HG03060 (cell line): ENCODE measurements at regions not wholly inside any gene's neighbourhood (a gene's known extent, or its start where the extent isn't known, plus 50 kb on each side); places are given as distances from the start of the nearest gene placed in this dataset.
"Not testable (repeated sequence)": the region's sequence is repeated elsewhere in the genome, so short reads cannot be mapped to it uniquely, and the experiment has no call there.

ENCODE experiments used
- ATAC-seq: cut with Tn5 transposase; IDR thresholded peaks from one replicate; pipeline ENCODE4 v1.9.1; 2021; ENCODE audit warnings: low read depth, moderate number of reproducible peaks; ENCODE audit not compliant: unreplicated experiment

DNA sequence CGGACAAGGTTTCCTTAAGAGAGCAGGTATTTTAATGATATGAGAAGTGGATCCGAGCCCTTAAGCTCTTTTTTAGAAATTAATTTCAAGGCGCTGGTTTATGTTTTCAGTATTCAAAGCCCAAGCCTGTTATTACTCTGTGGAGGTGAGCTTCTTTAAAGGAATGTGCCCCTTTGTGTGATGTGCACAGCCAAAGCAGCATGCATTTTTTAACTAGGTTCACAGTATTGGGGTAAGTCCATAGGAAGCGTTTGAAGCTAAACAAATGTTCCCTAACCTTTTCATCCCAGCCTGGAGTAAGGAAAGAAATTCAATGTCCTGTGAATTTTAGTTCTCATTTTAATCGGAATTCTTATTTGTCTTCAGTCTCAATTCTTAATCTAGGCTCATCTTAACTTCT lies 217.5 kb downstream of the KCTD12 start:
- no peak for ATAC-seq

DNA sequence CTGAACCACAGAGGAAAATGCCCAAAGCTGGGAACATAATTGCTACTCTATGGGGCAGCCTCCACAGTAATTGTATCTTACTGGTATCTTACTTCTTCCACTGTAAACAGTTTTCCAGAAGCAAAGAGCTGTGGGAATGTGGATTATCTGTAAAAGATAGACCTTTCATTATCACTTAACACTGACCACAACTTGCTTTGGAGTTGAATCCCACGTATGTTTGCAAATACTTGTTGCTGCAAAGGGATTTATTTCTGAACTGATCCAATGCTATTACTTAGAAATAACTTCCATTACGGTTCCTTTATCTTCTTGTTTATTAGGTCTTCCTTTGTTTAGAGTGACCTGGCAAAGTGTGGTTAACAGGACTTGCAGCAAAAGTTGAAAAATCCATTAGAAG lies 218.1 kb downstream of the KCTD12 start:
- no peak for ATAC-seq

- ATAC-seq = no peak
These were observed 218.7 kb downstream of the KCTD12 start for GRCh38 chr13:76667551-76667950.

- no peak for ATAC-seq
These were observed 222.4 kb downstream of the KCTD12 start for GRCh38 chr13:76663592-76664335.

DNA sequence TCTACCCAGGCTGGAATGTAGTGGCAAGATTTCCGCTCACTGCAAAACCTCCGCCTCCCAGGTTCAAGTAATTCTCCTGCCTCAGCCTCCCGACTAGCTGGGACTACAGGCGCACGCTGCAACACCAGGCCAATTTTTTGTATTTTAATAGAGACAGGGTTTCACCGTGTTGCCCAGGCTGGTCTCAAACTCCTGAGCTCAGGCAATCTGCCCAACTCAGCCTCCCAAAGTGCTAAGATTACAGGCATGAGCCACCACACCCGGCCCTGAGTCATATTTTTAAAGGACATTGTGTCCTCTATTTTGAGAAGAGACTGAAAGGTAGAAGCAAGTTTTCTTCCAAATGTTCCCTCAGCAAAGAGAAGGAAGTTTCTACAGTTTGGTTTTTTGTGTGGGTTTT lies 227.1 kb downstream of the KCTD12 start:
- not testable (repeated sequence) for ATAC-seq

- ATAC-seq = no peak
These were observed 229.7 kb downstream of the KCTD12 start for GRCh38 chr13:76656500-76656899.

- no peak for ATAC-seq
These were observed 230.1 kb downstream of the KCTD12 start for GRCh38 chr13:76656056-76656455.

GRCh38 chr13:76654263-76654662 lies 231.9 kb downstream of the KCTD12 start:
- ATAC-seq = no peak

DNA sequence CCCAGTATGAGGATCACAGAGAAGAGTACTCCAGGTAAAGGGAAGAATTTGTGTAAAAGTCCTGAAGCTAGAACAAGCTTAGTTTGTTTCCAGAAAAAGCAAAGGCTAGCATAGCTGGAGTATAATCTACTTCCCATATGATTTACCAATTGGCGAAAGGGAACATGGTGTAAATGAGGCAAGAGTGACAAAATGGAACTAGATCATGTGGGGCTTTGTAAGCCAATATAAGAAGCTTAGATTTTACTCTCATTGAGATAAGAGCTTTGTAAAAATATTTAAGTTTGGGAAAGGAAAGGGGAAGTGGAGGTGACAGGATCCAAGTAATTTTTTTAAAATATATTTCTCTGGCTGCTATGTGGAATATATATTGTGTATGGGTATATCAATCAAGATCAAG lies 234.9 kb downstream of the KCTD12 start:
- ATAC-seq = no peak

DNA sequence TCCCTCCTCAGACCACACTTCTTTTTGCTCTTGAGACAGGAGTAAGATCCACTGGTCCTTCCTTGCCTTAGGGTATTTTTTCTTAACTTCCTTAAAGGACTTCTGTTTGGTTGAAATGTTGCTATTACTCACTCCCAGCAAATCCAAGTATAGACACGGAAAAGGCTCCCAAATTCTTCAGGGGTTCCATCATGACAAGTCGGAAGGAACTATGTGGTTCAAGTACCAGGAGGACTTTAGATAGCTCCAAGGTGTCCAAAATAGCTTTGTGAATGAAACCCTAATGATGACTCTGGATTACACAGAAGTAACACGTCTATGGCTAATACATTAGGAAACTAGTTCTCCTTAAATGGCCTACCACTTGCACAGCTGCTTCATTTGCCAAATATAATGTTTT lies 238.7 kb downstream of the KCTD12 start:
- ATAC-seq = no peak

DNA sequence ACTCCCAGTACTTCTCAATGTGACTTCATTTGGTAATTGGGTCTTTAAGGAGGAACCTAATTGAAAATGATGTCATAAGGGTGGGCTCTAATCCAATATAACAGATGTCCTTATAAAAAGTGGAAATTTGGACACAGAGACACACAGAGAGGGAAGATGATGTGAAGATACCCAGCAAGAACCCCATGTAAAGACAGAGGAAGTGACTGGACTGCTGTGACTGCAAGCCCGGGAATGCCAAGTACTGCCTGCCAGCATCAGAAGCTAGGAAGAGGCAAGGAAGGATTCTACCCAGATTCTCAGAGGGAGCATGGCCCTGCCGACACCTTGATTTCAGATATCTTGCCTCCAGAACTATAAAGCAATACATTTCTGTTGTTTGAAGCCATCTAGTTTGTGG lies 239.3 kb downstream of the KCTD12 start:
- ATAC-seq = no peak

DNA sequence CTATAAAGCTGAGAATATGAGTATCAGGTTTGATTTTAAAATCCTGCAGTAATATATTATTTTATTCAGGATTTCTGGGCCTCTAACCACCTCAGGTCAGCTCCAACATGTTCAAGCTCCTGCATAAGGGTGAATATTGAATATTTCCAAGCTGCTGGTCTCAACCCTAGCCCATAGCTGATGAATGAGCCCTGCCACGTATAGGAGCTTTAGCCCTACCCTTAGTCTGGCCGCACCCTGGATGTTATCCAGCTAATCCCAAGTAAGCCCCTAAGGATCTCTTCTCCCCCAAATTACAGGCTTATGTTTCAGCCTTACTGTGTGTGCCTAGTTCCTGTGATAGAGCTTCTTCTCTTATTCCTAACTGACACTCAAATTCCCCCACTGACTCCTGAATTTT lies 240.6 kb downstream of the KCTD12 start:
- ATAC-seq = no peak

- no peak for ATAC-seq
These were observed 241.3 kb downstream of the KCTD12 start for GRCh38 chr13:76644906-76645305.

GRCh38 chr13:76643596-76643995 lies 242.6 kb downstream of the KCTD12 start:
- no peak for ATAC-seq

- no peak for ATAC-seq
These were observed 245.1 kb downstream of the KCTD12 start for GRCh38 chr13:76641056-76641455.

- ATAC-seq = no peak
These were observed 247.3 kb downstream of the KCTD12 start for GRCh38 chr13:76638882-76639281.

DNA sequence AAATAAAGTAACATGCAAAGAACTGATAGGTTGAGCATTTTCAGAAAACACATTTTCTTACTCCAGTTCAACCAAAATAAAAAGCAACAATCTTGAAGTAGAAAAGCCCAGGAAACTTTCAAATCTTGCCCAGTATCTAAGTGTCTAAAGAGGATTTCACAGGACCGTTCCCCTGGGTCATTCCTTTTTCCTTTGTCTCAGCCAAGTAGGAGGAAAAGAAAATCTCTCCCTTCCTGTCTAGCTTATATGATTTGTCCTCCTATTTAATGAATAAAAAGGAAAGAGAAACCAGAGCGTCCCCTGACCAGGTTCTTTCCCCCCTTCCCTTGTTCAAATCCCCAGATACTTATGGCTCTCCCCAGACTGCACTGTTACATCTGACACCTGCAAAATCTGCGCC lies 248.0 kb downstream of the KCTD12 start:
- ATAC-seq = no peak

- no peak for ATAC-seq
These were observed 248.5 kb downstream of the KCTD12 start for GRCh38 chr13:76637641-76638141.

GRCh38 chr13:76636829-76637228 lies 249.4 kb downstream of the KCTD12 start:
- ATAC-seq = no peak

DNA sequence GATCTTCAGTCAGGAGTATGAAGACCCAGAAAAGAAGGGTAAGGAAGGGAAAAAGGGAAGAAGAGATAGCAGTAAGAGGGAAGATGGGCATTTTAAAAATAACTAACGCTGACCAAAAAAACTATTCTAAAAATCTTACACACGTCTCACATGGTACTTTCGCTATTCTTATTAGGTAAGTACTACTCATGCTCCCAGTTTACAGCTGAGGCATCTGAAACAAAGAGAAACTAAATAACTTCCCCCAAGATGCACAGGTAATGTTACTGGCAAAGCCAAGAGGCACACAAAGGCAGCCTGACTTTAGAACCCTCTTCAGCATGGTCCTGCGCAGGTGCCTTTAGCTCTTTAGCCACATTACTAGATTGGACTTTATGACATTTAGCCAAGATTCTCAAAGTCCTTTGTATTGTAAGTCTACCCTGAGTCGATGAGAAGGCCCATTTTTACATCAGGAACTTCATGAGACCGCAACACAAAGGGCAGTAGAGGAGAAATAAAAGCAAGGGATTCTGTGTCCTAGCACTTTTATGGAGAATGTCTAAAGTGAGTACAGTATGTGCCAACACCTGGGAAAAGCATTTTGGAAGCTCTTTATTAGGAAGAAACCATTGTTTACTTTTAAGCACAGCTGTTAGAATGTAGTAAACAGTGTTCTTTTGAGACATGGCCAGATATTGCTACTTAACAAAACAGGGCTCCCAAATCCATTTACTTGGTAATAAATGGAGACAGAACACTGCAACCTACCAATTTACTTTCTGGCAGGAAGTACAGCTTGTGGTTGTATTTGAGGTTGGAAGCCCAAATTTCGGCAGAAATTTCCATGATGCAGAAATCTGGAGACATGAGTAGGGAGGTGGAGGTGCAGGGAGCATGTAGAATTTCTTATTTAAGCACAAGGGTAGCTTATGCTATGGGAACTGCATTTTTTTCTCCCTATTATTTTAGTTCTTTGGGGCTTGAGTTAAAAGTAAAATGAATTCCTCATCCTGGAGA lies 250.7 kb downstream of the KCTD12 start:
- no peak for ATAC-seq

DNA sequence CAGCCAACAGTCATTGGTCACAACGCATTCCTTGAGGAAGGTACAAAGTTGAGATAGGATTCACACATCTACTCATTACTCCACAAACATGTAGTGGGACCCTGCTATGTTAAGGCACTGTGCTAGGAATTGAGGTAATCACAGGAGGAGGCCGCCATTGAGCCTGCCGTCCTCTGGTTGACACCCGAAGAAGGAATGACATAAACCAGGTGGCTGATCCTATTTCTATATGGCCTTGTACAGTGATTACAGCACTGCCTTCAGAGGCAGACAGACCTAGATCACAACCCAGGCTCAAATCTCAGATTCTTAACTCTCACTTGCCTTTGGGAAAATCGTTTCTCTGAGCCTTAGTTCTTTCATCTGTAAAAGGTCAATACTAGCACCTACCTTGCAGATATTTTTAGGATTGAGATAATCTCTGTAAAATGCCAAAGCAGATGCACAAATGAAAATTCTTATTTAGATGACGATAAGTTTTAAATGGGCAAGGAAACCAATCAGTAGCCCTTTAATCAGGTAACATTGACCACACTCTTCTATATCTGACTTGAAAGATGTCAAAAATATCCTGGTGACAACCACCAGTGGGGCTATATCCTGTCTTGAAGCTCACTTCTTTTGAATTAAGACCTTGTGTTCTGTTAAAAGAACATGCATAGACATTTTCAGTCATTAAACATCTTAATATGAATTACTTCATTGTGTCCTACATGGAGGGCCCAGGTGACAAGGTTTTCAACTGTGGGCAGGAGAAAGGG lies 251.6 kb downstream of the KCTD12 start:
- ATAC-seq = no peak
